A673 (cell line): ENCODE measurements at regions not wholly inside any gene's neighbourhood (a gene's known extent, or its start where the extent isn't known, plus 50 kb on each side); places are given as distances from the start of the nearest gene placed in this dataset.

ENCODE experiments used
- CTCF ChIP-seq: fragments of 300-800, 200-600 bp; sonication (generic); conservative IDR thresholded peaks from 2 replicates; pipeline ENCODE4 v1.5.1; 2017; ENCODE audit warnings: low read depth, mild to moderate bottlenecking, antibody characterized with exemption, low read length, moderate library complexity, mixed read lengths
- EZH2 ChIP-seq: fragments of 200-600 bp; sonication (generic); IDR thresholded peaks from 2 replicates; pipeline ENCODE4 v1.6.1; 2017; ENCODE audit warnings: borderline replicate concordance, low read depth, mild to moderate bottlenecking, mixed read lengths, antibody characterized with exemption, low read length; ENCODE audit not compliant: poor library complexity, severe bottlenecking

DNA sequence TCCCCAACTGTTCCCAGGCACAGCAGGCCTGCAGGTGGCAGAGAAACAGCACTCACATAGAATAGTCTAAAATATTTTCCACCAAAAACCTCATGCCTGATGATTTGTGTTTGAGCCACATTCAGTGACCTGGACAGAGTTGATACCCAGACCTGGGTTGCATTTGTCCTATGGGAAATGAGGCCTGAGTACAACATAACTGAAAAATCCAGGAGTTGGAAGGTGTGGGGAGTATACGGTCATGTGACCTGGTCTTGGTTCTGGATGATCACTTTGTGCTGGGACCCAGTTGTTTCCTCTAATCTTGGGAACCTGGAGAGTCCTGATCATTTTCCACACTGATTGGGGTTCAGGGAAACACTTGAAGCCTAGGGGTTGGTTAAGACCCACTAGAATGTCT is 200.3 kb upstream of the MPHOSPH6 start:
- TF ChIP-seq EZH2 (no peak), CTCF (no peak)
